A549 (cell line): ENCODE measurements at regions not wholly inside any gene's neighbourhood (a gene's known extent, or its start where the extent isn't known, plus 50 kb on each side); places are given as distances from the start of the nearest gene placed in this dataset.

Source experiments
- BCL3 ChIP-seq: fragments of >200 bp; sonication (Bioruptor Twin); formaldehyde crosslinking; IDR thresholded peaks from 3 replicates; pipeline ENCODE4 v1.6.1; 2016
- BHLHE40 ChIP-seq: IDR thresholded peaks from 2 replicates; pipeline ENCODE4 v1.6.1; 2012; ENCODE audit warnings: low read depth, low read length, inconsistent platforms
- CTCF ChIP-seq: fragments of >200 bp; sonication (Bioruptor Twin); formaldehyde crosslinking; IDR thresholded peaks from 3 replicates; pipeline ENCODE4 v1.5.1; 2016
- EP300 ChIP-seq, 2 experiments: fragments of >200 bp; sonication (Bioruptor Twin); formaldehyde crosslinking; IDR thresholded peaks; 2 replicates in 1 of 2; 3 replicates in 1 of 2; pipeline ENCODE4 v1.6.1; 2016 to 2017
- HES2 ChIP-seq: fragments of >200 bp; sonication (Bioruptor Twin); formaldehyde crosslinking; IDR thresholded peaks from 2 replicates; pipeline ENCODE4 v1.6.1; 2016
- HOXA7 ChIP-seq: fragments of 250-450 bp; sonication (Bioruptor Pico); IDR thresholded peaks from 2 replicates; pipeline ENCODE4 v1.5.0; 2020; ENCODE audit warnings: mild to moderate bottlenecking, moderate library complexity
- HOXB13 ChIP-seq: fragments of 250-450 bp; sonication (Bioruptor Pico); IDR thresholded peaks from 2 replicates; pipeline ENCODE4 v1.5.0; 2020; ENCODE audit warnings: low read depth, mild to moderate bottlenecking, moderate library complexity
- JUNB ChIP-seq: fragments of >200 bp; sonication (Bioruptor Twin); formaldehyde crosslinking; IDR thresholded peaks from 2 replicates; pipeline ENCODE4 v1.6.1; 2016
- MAX ChIP-seq: IDR thresholded peaks from 2 replicates; pipeline ENCODE4 v1.6.1; 2012
- MYC ChIP-seq: IDR thresholded peaks from 2 replicates; pipeline ENCODE4 v1.6.1; 2012; ENCODE audit warnings: mild to moderate bottlenecking, inconsistent platforms, low read length, improper control_type of control experiment, borderline replicate concordance
- POLR2A ChIP-seq: IDR thresholded peaks from 2 replicates; pipeline ENCODE4 v1.6.1; 2012; ENCODE audit warnings: mild to moderate bottlenecking, low read length
- REST ChIP-seq: fragments of 200-600 bp; sonication (generic); IDR thresholded peaks from 2 replicates; pipeline ENCODE4 v1.6.1; 2016; ENCODE audit warnings: antibody characterized with exemption, mild to moderate bottlenecking, moderate library complexity
- USF2 ChIP-seq: fragments of 450-650 bp; IDR thresholded peaks from 2 replicates; pipeline ENCODE4 v1.6.1; 2014; ENCODE audit warnings: antibody characterized with exemption
- ZFP36 ChIP-seq: fragments of 450-650 bp; IDR thresholded peaks from 2 replicates; pipeline ENCODE4 v1.6.1; 2014; ENCODE audit warnings: borderline replicate concordance; ENCODE audit not compliant: partially characterized antibody

GRCh38 chr2:207352978-207353671, 176.6 kb upstream of the CREB1 start:
- no peak for TF ChIP-seq CTCF
- no peak for TF ChIP-seq ZFP36
- no peak for TF ChIP-seq HES2
- no peak for TF ChIP-seq POLR2A
- no peak for TF ChIP-seq BCL3
- no peak for TF ChIP-seq BHLHE40
- TF ChIP-seq HOXA7 (CRISPR knock-in tag) = no peak
- TF ChIP-seq EP300 (IDR thresholded peaks at IDR 0.05) = no peak
- TF ChIP-seq MYC = no peak
- TF ChIP-seq REST = no peak
- TF ChIP-seq USF2 = no peak
- no peak for TF ChIP-seq HOXB13 (CRISPR knock-in tag)
- TF ChIP-seq MAX = no peak
- no peak for TF ChIP-seq JUNB
